A549 (cell line): ENCODE measurements at regions not wholly inside any gene's neighbourhood (a gene's known extent, or its start where the extent isn't known, plus 50 kb on each side); places are given as distances from the start of the nearest gene placed in this dataset.

ENCODE experiments used
- CBX8 ChIP-seq: fragments of 200-600 bp; sonication (generic); IDR thresholded peaks from 2 replicates; pipeline ENCODE4 v1.6.1; 2016
- CHD4 ChIP-seq: fragments of 200-600 bp; sonication (generic); IDR thresholded peaks from 2 replicates; pipeline ENCODE4 v1.6.1; 2016; ENCODE audit warnings: antibody characterized with exemption, mild to moderate bottlenecking, borderline replicate concordance
- KDM5A ChIP-seq: fragments of 200-600 bp; sonication (generic); IDR thresholded peaks from 2 replicates; pipeline ENCODE4 v1.6.1; 2016; ENCODE audit warnings: antibody characterized with exemption, mild to moderate bottlenecking
- MAFK ChIP-seq: fragments of 450-650 bp; IDR thresholded peaks from 2 replicates; pipeline ENCODE4 v1.6.1; 2014; ENCODE audit not compliant: partially characterized antibody
- MYC ChIP-seq: IDR thresholded peaks from 2 replicates; pipeline ENCODE4 v1.6.1; 2012; ENCODE audit warnings: mild to moderate bottlenecking, inconsistent platforms, low read length, improper control_type of control experiment, borderline replicate concordance
- POLR2A ChIP-seq: IDR thresholded peaks from 2 replicates; pipeline ENCODE4 v1.6.1; 2012; ENCODE audit warnings: mild to moderate bottlenecking, low read length
- RARB ChIP-seq: fragments of 250-450 bp; sonication (Bioruptor Pico); IDR thresholded peaks from 2 replicates; pipeline ENCODE4 v1.8.0; 2021; ENCODE audit warnings: mild to moderate bottlenecking, moderate library complexity
- TF ChIP-seq, protein P1 (sequence below): fragments of >200 bp; sonication (Bioruptor Twin); formaldehyde crosslinking; IDR thresholded peaks from 3 replicates; pipeline ENCODE4 v1.5.1; 2016

- TF ChIP-seq POLR2A: no peak
- TF ChIP-seq MYC: no peak
- TF ChIP-seq, protein P1, sequence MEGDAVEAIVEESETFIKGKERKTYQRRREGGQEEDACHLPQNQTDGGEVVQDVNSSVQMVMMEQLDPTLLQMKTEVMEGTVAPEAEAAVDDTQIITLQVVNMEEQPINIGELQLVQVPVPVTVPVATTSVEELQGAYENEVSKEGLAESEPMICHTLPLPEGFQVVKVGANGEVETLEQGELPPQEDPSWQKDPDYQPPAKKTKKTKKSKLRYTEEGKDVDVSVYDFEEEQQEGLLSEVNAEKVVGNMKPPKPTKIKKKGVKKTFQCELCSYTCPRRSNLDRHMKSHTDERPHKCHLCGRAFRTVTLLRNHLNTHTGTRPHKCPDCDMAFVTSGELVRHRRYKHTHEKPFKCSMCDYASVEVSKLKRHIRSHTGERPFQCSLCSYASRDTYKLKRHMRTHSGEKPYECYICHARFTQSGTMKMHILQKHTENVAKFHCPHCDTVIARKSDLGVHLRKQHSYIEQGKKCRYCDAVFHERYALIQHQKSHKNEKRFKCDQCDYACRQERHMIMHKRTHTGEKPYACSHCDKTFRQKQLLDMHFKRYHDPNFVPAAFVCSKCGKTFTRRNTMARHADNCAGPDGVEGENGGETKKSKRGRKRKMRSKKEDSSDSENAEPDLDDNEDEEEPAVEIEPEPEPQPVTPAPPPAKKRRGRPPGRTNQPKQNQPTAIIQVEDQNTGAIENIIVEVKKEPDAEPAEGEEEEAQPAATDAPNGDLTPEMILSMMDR: no peak
- TF ChIP-seq KDM5A: no peak
- no peak for TF ChIP-seq RARB (CRISPR knock-in tag)
- TF ChIP-seq CBX8: no peak
- TF ChIP-seq CHD4: no peak
- no peak for TF ChIP-seq MAFK
Measured at GRCh38 chr7:1344421-1344820, 111.7 kb downstream of the UNCX start.
